ENCODE measurements at regions not wholly inside any gene's neighbourhood (a gene's known extent, or its start where the extent isn't known, plus 50 kb on each side); places are given as distances from the start of the nearest gene placed in this dataset.
A peak's percentile ranks its signal among the peaks of the same experiment; 100 is the strongest.

DNA sequence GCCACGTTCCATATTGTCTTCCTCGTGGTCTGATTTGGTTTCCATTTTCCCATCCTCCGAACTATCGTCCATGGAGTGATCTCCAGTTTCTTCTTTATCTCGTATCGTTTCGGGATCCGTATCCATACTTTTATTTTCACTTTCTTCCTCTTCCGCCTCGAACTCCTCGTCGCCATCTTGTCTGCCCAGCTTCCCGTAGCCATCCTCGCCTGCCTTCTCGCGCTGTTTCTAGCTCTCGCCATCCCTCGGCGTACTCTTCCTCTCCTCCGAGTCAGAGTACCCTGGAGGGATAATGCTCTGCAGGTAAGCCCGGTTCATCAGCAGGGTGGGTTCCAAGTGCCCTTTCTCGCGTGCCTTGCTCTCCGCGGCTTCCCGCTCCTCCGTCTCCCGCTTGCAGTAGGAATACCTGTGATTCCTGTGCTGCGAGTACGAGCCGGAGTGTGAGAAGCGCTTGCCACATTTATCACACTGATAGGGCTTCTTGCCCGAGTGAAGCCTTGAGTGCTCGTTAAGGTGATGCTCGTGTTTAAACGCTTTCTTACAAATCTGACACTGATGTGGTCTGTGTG, 134.5 kb upstream of the TAPT1 start:
- no peak for DNase-seq

- DNase-seq = no peak
These were observed 126.9 kb upstream of the TAPT1 start for GRCh38 chr4:16353165-16353564.

- DNase-seq = no peak
These were observed 124.9 kb upstream of the TAPT1 start for GRCh38 chr4:16351161-16351560.

DNA sequence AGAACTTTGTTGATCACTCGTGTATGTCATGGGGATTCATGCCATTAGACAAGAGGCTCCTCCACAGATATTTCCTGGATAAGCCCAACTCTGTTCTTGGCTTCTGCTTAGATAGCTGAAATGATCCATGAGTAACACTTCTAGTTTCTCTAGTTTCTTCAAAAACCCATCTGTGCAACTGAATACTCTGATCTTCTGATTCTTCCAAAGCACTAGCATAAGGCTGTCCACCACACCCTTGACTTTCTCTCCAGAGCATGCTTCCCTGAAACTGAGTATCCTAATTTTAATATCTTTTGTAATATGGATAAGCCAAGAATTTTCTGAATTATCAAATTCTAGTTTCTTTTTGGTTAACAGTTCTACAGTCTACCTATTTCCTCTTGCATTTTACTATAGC, 118.6 kb upstream of the TAPT1 start:
- DNase-seq = no peak

DNA sequence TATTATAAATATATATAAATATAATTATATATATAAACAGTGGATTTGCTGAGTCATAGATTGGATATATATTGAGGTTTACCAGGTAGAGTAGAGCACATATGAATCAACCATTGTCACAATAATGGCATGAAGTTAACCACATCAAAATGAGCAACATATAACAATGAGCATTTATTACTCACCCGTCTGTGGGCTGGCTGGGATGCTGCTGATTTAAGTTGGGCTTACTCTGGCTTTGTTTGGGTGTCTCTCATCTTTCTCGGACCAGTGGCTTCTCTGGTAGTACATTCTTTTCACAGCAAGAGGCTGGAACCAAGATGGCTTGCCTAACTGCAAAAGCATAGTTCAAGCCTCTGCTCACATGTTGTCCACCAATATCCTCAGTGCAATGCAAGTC, 111.7 kb upstream of the TAPT1 start:
- no peak for DNase-seq

GRCh38 chr4:16334601-16335000, 108.3 kb upstream of the TAPT1 start:
- no peak for DNase-seq

GRCh38 chr4:16329797-16330134, 103.5 kb upstream of the TAPT1 start:
- no peak for DNase-seq

DNA sequence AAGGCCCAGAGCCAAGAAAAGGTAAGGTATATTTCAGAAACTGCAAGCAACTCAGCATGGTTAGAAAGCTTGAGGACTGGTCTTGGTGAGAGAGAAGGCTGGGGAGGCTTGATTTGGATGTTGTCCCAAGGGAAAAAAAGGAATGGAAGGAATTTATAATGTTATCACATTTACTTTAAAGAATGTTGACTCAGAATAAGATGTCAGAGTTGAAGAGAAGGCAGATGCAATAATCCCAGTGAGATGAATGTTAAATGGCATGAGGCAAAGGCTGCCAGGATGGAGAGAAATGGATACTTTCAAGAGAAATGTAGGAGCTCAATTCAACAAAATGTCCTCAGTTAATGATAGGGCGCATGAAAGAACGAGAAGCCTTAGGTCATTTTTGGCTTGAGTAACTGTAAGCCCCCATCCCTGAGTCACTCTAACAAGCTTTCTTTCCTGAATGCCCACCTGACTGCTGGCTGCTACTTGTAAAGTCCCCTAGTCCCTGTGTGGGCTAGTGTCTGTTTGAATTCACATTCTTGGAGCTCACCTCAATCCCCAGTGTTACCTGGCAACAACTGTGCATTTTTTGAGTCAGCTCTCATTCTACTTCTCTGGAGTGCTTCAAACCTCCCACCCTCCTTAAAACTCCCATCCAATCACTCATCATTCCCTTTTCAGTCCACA, 103.0 kb upstream of the TAPT1 start:
- DNase-seq = no peak

- DNase-seq = no peak
These were observed 95.9 kb upstream of the TAPT1 start for GRCh38 chr4:16322183-16322582.

DNA sequence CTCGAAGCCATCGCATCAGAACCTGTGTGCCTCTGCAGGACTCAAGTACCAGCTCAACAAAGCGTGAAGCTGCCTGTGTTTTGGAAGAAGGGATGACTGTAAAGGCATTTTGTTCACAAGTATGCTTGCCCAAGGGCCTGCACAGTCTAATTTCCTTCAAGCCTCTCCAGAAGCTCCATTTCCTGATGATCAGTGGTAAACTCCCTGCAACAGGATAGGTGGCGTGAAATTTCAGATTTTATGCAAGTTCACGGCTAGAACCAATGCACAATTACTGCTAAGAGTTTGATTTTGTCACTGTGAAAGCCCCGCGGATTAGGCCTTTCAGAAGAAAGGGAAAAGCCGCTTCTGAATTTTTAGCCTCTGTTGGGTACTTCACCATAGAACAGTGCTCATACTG, 89.2 kb upstream of the TAPT1 start:
- DNase-seq = no peak

GRCh38 chr4:16310606-16311005, 84.3 kb upstream of the TAPT1 start:
- DNase-seq = no peak

GRCh38 chr4:16302648-16303047, 76.4 kb upstream of the TAPT1 start:
- DNase-seq = no peak

DNA sequence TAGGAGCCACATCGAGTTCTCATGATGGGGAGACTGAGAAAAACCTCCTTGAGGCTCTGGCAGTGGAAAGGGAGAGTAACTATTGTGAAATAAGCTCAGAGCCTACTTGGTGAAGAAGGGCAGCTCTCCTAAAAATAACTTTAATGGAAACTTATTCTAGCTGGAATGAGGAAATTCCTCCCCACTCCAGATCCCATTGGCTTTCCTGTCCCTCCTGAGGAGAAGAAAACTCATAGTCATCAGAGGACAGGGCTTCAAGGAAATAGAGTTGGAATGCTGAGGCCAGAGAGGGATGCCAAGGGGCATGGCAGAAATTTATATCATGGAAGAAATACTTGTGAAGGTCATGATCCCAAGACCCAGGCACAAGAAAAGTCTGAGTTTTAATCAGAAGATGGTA, 70.7 kb upstream of the TAPT1 start:
- DNase-seq = no peak

- DNase-seq = no peak
These were observed 68.2 kb upstream of the TAPT1 start for GRCh38 chr4:16294455-16294854.

DNA sequence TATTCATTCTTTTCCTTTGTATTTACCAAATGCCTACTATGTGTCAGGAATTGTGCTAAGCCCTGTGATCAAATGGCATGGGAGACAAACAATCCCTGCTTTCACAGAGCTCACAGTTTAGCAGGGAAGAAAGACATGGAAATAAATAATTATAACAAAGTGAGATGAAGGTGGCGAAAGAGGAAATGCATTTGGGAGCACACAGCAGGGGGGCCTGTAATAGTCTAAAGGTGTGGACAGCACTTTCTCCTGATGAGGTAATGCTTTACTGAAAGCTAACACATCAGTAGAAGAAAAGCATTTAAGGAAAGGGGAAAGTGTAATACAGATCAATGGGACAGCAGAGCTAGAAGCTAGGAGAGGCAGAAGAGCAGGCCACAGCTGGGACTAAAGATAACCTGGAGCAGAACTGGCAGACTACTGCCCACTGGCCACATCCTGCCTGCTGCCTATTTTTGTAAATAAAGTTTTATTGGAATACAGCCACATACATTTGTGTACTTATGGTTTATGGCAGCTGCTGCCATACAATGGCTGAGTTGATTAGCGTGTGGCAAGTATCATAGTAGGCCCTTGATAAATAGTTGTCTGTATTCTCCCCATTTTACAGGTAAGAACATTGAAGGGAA, 67.1 kb upstream of the TAPT1 start:
- DNase-seq = no peak

DNA sequence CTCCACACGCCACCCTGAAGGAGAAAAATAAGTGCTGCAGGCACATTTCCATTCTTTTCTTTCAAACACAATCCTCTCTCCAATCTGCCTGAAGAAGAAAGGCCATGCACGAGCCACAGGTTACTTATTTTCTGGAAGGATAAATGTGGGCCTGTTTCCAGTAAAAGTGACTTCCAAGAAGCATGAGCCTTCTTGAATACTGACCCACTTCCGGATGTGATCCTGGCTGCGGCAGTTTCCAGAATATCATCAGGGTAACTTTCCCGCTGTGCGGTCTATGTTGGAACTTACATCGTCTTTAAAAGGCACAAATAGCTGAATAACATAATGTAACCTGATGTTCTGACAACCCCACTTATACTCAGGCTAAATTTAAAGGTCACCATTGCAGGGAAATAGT, 66.3 kb upstream of the TAPT1 start:
- DNase-seq = no peak

- no peak for DNase-seq
These were observed 64.6 kb upstream of the TAPT1 start for GRCh38 chr4:16290681-16291420.

- DNase-seq = peak in 1 of 2 donors; percentile 2
These were observed 63.8 kb upstream of the TAPT1 start for GRCh38 chr4:16289897-16290554.

- DNase-seq = no peak
These were observed 57.8 kb upstream of the TAPT1 start for GRCh38 chr4:16284050-16284449.

GRCh38 chr4:16278178-16278577, 51.9 kb upstream of the TAPT1 start:
- DNase-seq = no peak

Measured in activated CD4-positive, alpha-beta T cell treated with anti-CD3 and anti-CD28 coated beads for 4 hours (primary cell).